SK-N-SH (cell line): ENCODE measurements at regions not wholly inside any gene's neighbourhood (a gene's known extent, or its start where the extent isn't known, plus 50 kb on each side); places are given as distances from the start of the nearest gene placed in this dataset.

Experiments
- CTCF ChIA-PET: fragments of 300-600, 350-600 bp; formaldehyde crosslinking; extraction: SDS; loops from one replicate; lab custom pipeline; 2021; lab: Yijun Ruan, JAX
- POLR2A ChIA-PET: fragments of 350-600 bp; sonication (Branson Sonifier 250); formaldehyde crosslinking; extraction: SDS; loops from one replicate; lab custom pipeline; 2020; ENCODE audit warnings: antibody characterized with exemption, inconsistent platforms; lab: Yijun Ruan, JAX
- DNase-seq: peaks from one replicate; pipeline ENCODE4 v3.0.0; 2012
- H2AFZ ChIP-seq: fragments of 200-600 bp; sonication (generic); 2 replicates; pipeline ENCODE4 v1.8.1; 2016; ENCODE audit warnings: antibody characterized with exemption, mild to moderate bottlenecking, low read depth
- H3F3A ChIP-seq: fragments of 200-600 bp; sonication (generic); replicated peaks from 2 replicates; pipeline ENCODE3; 2016; ENCODE audit warnings: antibody characterized with exemption, mild to moderate bottlenecking; ENCODE audit not compliant: insufficient read depth
- H3K27ac ChIP-seq, 2 experiments: fragments of 200-500 bp in 1 of 2; fragments of 200-600 bp in 1 of 2; sonication (Bioruptor generic) in 1 of 2; sonication (generic), shearing (Covaris generic) in 1 of 2; 2 replicates each; pipeline versions ENCODE4 v1.5.1 to v1.6.1; 2014 to 2016; ENCODE audit warnings: low read depth in 2 of 2, inconsistent platforms in 1 of 2, low read length in 1 of 2, mild to moderate bottlenecking in 1 of 2, mixed read lengths in 1 of 2
- H3K27me3 ChIP-seq: fragments of 200-600 bp; sonication (generic), shearing (Covaris generic); 2 replicates; pipeline ENCODE4 v1.6.1; 2016; ENCODE audit warnings: mixed run types; ENCODE audit not compliant: insufficient read depth
- H3K36me3 ChIP-seq, 2 experiments: fragments of 200-500 bp in 1 of 2; fragments of 200-600 bp in 1 of 2; sonication (Bioruptor generic) in 1 of 2; sonication (generic) in 1 of 2; replicated peaks in 1 of 2; 2 replicates each; pipeline versions ENCODE3 to v1.5.1; 2014 to 2016; ENCODE audit warnings: low read length in 1 of 2, mild to moderate bottlenecking in 1 of 2; ENCODE audit not compliant: insufficient read depth in 2 of 2, control insufficient read depth in 1 of 2
- H3K4me1 ChIP-seq, 2 experiments: fragments of 200-500 bp in 1 of 2; fragments of 200-600 bp in 1 of 2; sonication (Bioruptor generic) in 1 of 2; sonication (generic), shearing (Covaris generic) in 1 of 2; 2 replicates each; pipeline versions ENCODE4 v1.5.1 to v1.6.1; 2014 to 2016; ENCODE audit warnings: low read depth in 1 of 2, low read length in 1 of 2, mixed run types in 1 of 2; ENCODE audit not compliant: insufficient read depth in 2 of 2, control insufficient read depth in 1 of 2
- H3K4me2 ChIP-seq: fragments of 200-600 bp; sonication (generic), shearing (Covaris generic); 2 replicates; pipeline ENCODE4 v1.6.1; 2017; ENCODE audit warnings: mixed run types
- H3K4me3 ChIP-seq, 2 experiments: fragments of 200-500 bp in 1 of 2; fragments of 200-600 bp in 1 of 2; sonication (Bioruptor generic) in 1 of 2; sonication (generic), shearing (Covaris generic) in 1 of 2; 2 replicates each; pipeline versions ENCODE4 v1.5.1 to v1.8.1; 2014 to 2016; ENCODE audit warnings: low read depth in 2 of 2, inconsistent platforms in 1 of 2, low read length in 1 of 2, mild to moderate bottlenecking in 1 of 2, mixed read lengths in 1 of 2, moderate library complexity in 1 of 2
- H3K79me2 ChIP-seq: fragments of 200-600 bp; sonication (generic); 2 replicates; pipeline ENCODE4 v1.8.1; 2017; ENCODE audit warnings: mild to moderate bottlenecking; ENCODE audit not compliant: insufficient read depth
- H3K9ac ChIP-seq: fragments of 200-600 bp; sonication (generic); 2 replicates; pipeline ENCODE4 v1.6.1; 2017; ENCODE audit warnings: mixed run types
- H3K9me2 ChIP-seq: fragments of 200-600 bp; sonication (generic); 2 replicates; pipeline ENCODE4 v1.6.1; 2017; ENCODE audit warnings: mixed run types
- H3K9me3 ChIP-seq: fragments of 200-600 bp; sonication (generic); 2 replicates; pipeline ENCODE4 v1.6.1; 2017; ENCODE audit warnings: mixed run types, mild to moderate bottlenecking, moderate library complexity
- H4K20me1 ChIP-seq: fragments of 200-600 bp; sonication (generic); 2 replicates; pipeline ENCODE4 v1.6.1; 2017; ENCODE audit warnings: mild to moderate bottlenecking, mixed run types; ENCODE audit not compliant: insufficient read depth
- EP300 ChIP-seq, 2 experiments: IDR thresholded peaks; 2 replicates each; pipeline versions ENCODE4 v1.4.0 to v1.6.1; 2012; ENCODE audit warnings: borderline replicate concordance in 1 of 2, low read depth in 1 of 2, low read length in 1 of 2
- FOSL2 ChIP-seq: IDR thresholded peaks from 2 replicates; pipeline ENCODE4 v1.4.0; 2012; ENCODE audit warnings: low read depth, mild to moderate bottlenecking, moderate library complexity, borderline replicate concordance
- GABPA ChIP-seq: IDR thresholded peaks from 2 replicates; pipeline ENCODE4 v1.4.0; 2012; ENCODE audit warnings: low read depth, mild to moderate bottlenecking
- MAX ChIP-seq: IDR thresholded peaks from 2 replicates; pipeline ENCODE4 v1.4.0; 2012; ENCODE audit warnings: low read depth
- MXI1 ChIP-seq: IDR thresholded peaks from 2 replicates; pipeline ENCODE4 v1.6.1; 2012; ENCODE audit warnings: mild to moderate bottlenecking, low read depth, low read length, improper control_type of control experiment
- NRF1 ChIP-seq: IDR thresholded peaks from 2 replicates; pipeline ENCODE4 v1.6.1; 2012; ENCODE audit warnings: low read depth, mild to moderate bottlenecking, low read length
- RCOR1 ChIP-seq: fragments of 150-350 bp; IDR thresholded peaks from 2 replicates; pipeline ENCODE4 v1.6.1; 2017; ENCODE audit warnings: antibody characterized with exemption, low read length
- RXRA ChIP-seq: IDR thresholded peaks from 2 replicates; pipeline ENCODE4 v1.4.0; 2012; ENCODE audit warnings: low read depth, mild to moderate bottlenecking, borderline replicate concordance
- SIN3A ChIP-seq: IDR thresholded peaks from 2 replicates; pipeline ENCODE4 v1.6.1; 2012; ENCODE audit warnings: low read depth, mild to moderate bottlenecking, low read length, moderate library complexity, borderline replicate concordance
- SMC3 ChIP-seq: IDR thresholded peaks from 2 replicates; pipeline ENCODE4 v1.6.1; 2012; ENCODE audit warnings: low read depth, low read length, improper control_type of control experiment
- USF2 ChIP-seq: fragments of 150-350 bp; IDR thresholded peaks from 2 replicates; pipeline ENCODE4 v1.6.1; 2017; ENCODE audit warnings: antibody characterized with exemption, low read length, low read depth, borderline replicate concordance
- WGBS: methylation state at CpG from one replicate; pipeline ENCODE4 v1.1.6; 2017; ENCODE audit warnings: low lambda C conversion rate; 5-methylcytosine and 5-hydroxymethylcytosine counted together
- TF ChIP-seq, protein P1 (sequence below): fragments of 200-600 bp; sonication (generic); IDR thresholded peaks from 2 replicates; pipeline ENCODE4 v1.6.1; 2017; ENCODE audit warnings: antibody characterized with exemption, mild to moderate bottlenecking, moderate library complexity
- TF ChIP-seq, protein P2 (sequence below): IDR thresholded peaks from 2 replicates; pipeline ENCODE4; 2012
- TF ChIP-seq, protein P3 (sequence below): fragments of 150-350 bp; IDR thresholded peaks from 2 replicates; pipeline ENCODE4 v1.6.1; 2016; ENCODE audit warnings: mild to moderate bottlenecking, low read depth, low read length

GRCh38 chr15:29437888-29438702 lies 168.5 kb upstream of the NSMCE3 start:
- Histone ChIP-seq H3F3A (no peaks in the 10 kb centered on the region), H3K9me3 (no peaks in the 10 kb centered on the region), H3K79me2 (no peaks in the 10 kb centered on the region), H3K36me3 (no peaks in the 10 kb centered on the region), H3K9me2 (no peaks in the 10 kb centered on the region), H4K20me1 (no peaks in the 10 kb centered on the region)
- no peak for DNase-seq
- no peak for TF ChIP-seq RXRA
- TF ChIP-seq MXI1 = no peak
- TF ChIP-seq GABPA = no peak
- no peak for TF ChIP-seq NRF1
- no peak for TF ChIP-seq MAX
- TF ChIP-seq USF2 = no peak
- no peak for TF ChIP-seq FOSL2
- TF ChIP-seq, protein P1, sequence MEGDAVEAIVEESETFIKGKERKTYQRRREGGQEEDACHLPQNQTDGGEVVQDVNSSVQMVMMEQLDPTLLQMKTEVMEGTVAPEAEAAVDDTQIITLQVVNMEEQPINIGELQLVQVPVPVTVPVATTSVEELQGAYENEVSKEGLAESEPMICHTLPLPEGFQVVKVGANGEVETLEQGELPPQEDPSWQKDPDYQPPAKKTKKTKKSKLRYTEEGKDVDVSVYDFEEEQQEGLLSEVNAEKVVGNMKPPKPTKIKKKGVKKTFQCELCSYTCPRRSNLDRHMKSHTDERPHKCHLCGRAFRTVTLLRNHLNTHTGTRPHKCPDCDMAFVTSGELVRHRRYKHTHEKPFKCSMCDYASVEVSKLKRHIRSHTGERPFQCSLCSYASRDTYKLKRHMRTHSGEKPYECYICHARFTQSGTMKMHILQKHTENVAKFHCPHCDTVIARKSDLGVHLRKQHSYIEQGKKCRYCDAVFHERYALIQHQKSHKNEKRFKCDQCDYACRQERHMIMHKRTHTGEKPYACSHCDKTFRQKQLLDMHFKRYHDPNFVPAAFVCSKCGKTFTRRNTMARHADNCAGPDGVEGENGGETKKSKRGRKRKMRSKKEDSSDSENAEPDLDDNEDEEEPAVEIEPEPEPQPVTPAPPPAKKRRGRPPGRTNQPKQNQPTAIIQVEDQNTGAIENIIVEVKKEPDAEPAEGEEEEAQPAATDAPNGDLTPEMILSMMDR = no peak
- TF ChIP-seq, protein P2, sequence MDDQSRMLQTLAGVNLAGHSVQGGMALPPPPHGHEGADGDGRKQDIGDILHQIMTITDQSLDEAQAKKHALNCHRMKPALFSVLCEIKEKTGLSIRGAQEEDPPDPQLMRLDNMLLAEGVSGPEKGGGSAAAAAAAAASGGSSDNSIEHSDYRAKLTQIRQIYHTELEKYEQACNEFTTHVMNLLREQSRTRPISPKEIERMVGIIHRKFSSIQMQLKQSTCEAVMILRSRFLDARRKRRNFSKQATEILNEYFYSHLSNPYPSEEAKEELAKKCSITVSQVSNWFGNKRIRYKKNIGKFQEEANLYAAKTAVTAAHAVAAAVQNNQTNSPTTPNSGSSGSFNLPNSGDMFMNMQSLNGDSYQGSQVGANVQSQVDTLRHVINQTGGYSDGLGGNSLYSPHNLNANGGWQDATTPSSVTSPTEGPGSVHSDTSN = no peak
- no peak for TF ChIP-seq SIN3A
- TF ChIP-seq, protein P3, sequence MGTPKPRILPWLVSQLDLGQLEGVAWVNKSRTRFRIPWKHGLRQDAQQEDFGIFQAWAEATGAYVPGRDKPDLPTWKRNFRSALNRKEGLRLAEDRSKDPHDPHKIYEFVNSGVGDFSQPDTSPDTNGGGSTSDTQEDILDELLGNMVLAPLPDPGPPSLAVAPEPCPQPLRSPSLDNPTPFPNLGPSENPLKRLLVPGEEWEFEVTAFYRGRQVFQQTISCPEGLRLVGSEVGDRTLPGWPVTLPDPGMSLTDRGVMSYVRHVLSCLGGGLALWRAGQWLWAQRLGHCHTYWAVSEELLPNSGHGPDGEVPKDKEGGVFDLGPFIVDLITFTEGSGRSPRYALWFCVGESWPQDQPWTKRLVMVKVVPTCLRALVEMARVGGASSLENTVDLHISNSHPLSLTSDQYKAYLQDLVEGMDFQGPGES = no peak
- no peak for TF ChIP-seq RCOR1
- no peak for TF ChIP-seq EP300 (IDR thresholded peaks at IDR 0.05; ENCODE audit: borderline replicate concordance in 1 of 2, low read depth in 1 of 2, low read length in 1 of 2)
- no peak for TF ChIP-seq SMC3
- TF ChIP-seq, all 33 proteins: peak for 0
- 35% methylated on average over 9 of the region's 9 CpGs for WGBS
- no peak overlapping the region for H3K4me3 ChIP-seq
- ChIA-PET CTCF (no interaction called here), POLR2A (no interaction called here)
- no peaks in the 10 kb centered on the region for H3K4me1 ChIP-seq
- H2AFZ ChIP-seq = no peak overlapping the region
- no peak overlapping the region for H3K9ac ChIP-seq
- no peaks in the 10 kb centered on the region for H3K27me3 ChIP-seq
- no peak overlapping the region for H3K27ac ChIP-seq
- H3K4me2 ChIP-seq = no peak overlapping the region
